ENCODE measurements at regions not wholly inside any gene's neighbourhood (a gene's known extent, or its start where the extent isn't known, plus 50 kb on each side); places are given as distances from the start of the nearest gene placed in this dataset.

GRCh38 chr18:45357686-45358470 lies 257.4 kb upstream of the SLC14A2 start:
- Histone ChIP-seq H3K27ac (no peak overlapping the region), H3K4me3 (no peak overlapping the region), H3K4me1 (no peaks in the 10 kb centered on the region), H3K27me3 (no peaks in the 10 kb centered on the region), H3K9me3 (no peaks in the 10 kb centered on the region), H3K36me3 (no peaks in the 10 kb centered on the region)
- no peak for TF ChIP-seq POLR2A (IDR thresholded peaks at IDR 0.05)
- no peak for TF ChIP-seq POLR2AphosphoS5 (IDR thresholded peaks at IDR 0.05)
- TF ChIP-seq CTCF (IDR thresholded peaks at IDR 0.05), result no peak
- DNase-seq (ENCODE audit: low spot score in 2 of 2), result no peak
- intact Hi-C loops (cut with DNase I; ENCODE audit: low total_unique reads), result no loop called here

- intact Hi-C loops (cut with DNase I; ENCODE audit: low total_unique reads), result no loop called here
- H3K4me1 ChIP-seq, result no peaks in the 10 kb centered on the region
- TF ChIP-seq CTCF (IDR thresholded peaks at IDR 0.05), result no peak
- no peak for TF ChIP-seq POLR2A (IDR thresholded peaks at IDR 0.05)
- TF ChIP-seq POLR2AphosphoS5 (IDR thresholded peaks at IDR 0.05), result no peak
These were observed 255.8 kb upstream of the SLC14A2 start for GRCh38 chr18:45359275-45360009.

GRCh38 chr18:45361125-45361851 lies 254.0 kb upstream of the SLC14A2 start:
- no peak overlapping the region for H3K27ac ChIP-seq

More at GRCh38 chr18:45359275-45360009, 255.8 kb upstream of the SLC14A2 start:
- H3K9me3 ChIP-seq, result no peaks in the 10 kb centered on the region
- no peak overlapping the region for H3K27ac ChIP-seq
- H3K4me3 ChIP-seq, result no peak overlapping the region
- H3K27me3 ChIP-seq, result no peaks in the 10 kb centered on the region
- DNase-seq (ENCODE audit: low spot score in 2 of 2), result no peak
- no peaks in the 10 kb centered on the region for H3K36me3 ChIP-seq

GRCh38 chr18:45363196-45363595 lies 252.1 kb upstream of the SLC14A2 start:
- no peak overlapping the region for H3K4me3 ChIP-seq
- intact Hi-C loops (cut with DNase I; ENCODE audit: low total_unique reads), result no loop called here
- H3K36me3 ChIP-seq, result no peaks in the 10 kb centered on the region
- H3K27me3 ChIP-seq, result no peaks in the 10 kb centered on the region
- H3K4me1 ChIP-seq, result no peaks in the 10 kb centered on the region
- no peak for TF ChIP-seq POLR2AphosphoS5 (IDR thresholded peaks at IDR 0.05)
- TF ChIP-seq POLR2A (IDR thresholded peaks at IDR 0.05), result no peak
- TF ChIP-seq CTCF (IDR thresholded peaks at IDR 0.05), result no peak
- H3K27ac ChIP-seq, result no peak overlapping the region
- DNase-seq (ENCODE audit: low spot score in 2 of 2), result no peak
- H3K9me3 ChIP-seq, result no peaks in the 10 kb centered on the region

More at GRCh38 chr18:45361125-45361851, 254.0 kb upstream of the SLC14A2 start:
- no peak for DNase-seq (ENCODE audit: low spot score in 2 of 2)
- no peaks in the 10 kb centered on the region for H3K27me3 ChIP-seq
- no peak for TF ChIP-seq POLR2A (IDR thresholded peaks at IDR 0.05)
- TF ChIP-seq POLR2AphosphoS5 (IDR thresholded peaks at IDR 0.05), result no peak
- TF ChIP-seq CTCF (IDR thresholded peaks at IDR 0.05), result no peak
- intact Hi-C loops (cut with DNase I; ENCODE audit: low total_unique reads), result no loop called here
- no peaks in the 10 kb centered on the region for H3K9me3 ChIP-seq
- no peaks in the 10 kb centered on the region for H3K36me3 ChIP-seq
- no peak overlapping the region for H3K4me3 ChIP-seq
- no peaks in the 10 kb centered on the region for H3K4me1 ChIP-seq

All from breast epithelium (tissue), 4 donors.